ENCODE measurements at regions not wholly inside any gene's neighbourhood (a gene's known extent, or its start where the extent isn't known, plus 50 kb on each side); places are given as distances from the start of the nearest gene placed in this dataset.

DNA sequence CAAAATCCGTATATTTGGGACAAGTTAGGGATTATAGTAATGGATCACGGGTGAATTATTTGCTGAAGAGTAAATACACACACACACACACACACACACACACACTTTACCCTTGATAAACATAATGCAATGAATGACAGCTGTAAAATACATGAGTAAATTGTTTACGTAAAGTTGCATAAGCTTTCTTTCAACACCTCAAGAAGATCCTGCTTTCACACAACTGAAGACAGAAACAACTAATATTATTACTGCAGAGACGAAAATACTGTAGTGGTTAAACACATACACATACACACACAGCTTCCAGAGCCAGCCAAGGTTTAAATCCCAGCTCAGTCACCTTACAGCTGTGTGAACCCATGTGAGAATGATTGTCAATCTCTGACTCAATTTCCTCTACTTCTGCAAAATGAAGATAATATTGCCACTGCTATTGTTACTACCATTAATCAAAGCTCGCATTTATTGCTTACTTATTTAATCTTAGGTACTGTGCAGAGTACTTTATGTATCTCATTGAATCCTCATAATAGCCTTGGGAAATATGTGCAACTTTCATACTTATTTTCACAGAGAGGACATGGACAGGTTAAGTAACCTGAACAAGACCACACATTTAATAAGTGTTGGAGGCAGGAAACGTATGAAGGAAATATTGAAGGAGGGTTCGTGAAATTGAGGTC is 50.6 kb upstream of the DOK6 start:
- TF ChIP-seq CTCF (IDR thresholded peaks at IDR 0.05; ENCODE audit: low read length) (no peak), EZH2 (optimal IDR thresholded peaks at IDR 0.05; ENCODE audit: low read depth, low read length) (no peak)
